PC-3 (cell line): ENCODE measurements at regions not wholly inside any gene's neighbourhood (a gene's known extent, or its start where the extent isn't known, plus 50 kb on each side); places are given as distances from the start of the nearest gene placed in this dataset.

ENCODE experiments used
- CTCF ChIP-seq: fragments of 300-600 bp; sonication (generic); conservative IDR thresholded peaks from 2 replicates; pipeline ENCODE4 v1.5.1; 2017; ENCODE audit warnings: antibody characterized with exemption, low read depth, mild to moderate bottlenecking, low read length
- EZH2 ChIP-seq: fragments of 300-600 bp; sonication (generic); IDR thresholded peaks from one replicate; pipeline ENCODE4 v1.6.1; 2017; ENCODE audit warnings: antibody characterized with exemption, mild to moderate bottlenecking, low read length; ENCODE audit not compliant: unreplicated experiment
- EZH2phosphoT487 ChIP-seq: fragments of 300-600 bp; sonication (generic); IDR thresholded peaks from 2 replicates; pipeline ENCODE4 v1.6.1; 2018; ENCODE audit warnings: mild to moderate bottlenecking, antibody characterized with exemption, low read length, borderline replicate concordance

DNA sequence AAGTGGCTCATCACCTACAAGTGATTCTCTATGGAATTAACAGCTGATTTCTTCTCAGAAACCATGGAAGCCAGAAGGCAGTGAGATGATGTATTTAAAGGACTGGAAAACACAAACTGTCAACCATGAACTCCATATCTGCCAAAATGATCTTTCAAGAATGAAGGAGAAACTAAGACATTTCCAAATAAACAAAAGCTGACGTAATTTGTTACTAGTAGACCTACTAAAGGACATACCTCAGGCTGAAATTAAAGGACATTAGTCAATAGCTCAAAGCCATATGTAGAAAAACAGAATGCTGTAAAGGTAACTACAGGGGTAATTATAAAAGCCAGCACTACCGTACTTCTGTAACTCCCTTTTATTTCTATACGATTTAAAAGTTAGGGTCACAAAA lies 129.4 kb upstream of the TMEM45B start:
- TF ChIP-seq CTCF = no peak
- no peak for TF ChIP-seq EZH2phosphoT487
- no peak for TF ChIP-seq EZH2
